GM12864 (cell line): ENCODE measurements at regions not wholly inside any gene's neighbourhood (a gene's known extent, or its start where the extent isn't known, plus 50 kb on each side); places are given as distances from the start of the nearest gene placed in this dataset.

Experiments used
- DNase-seq: peaks from one replicate; pipeline ENCODE4 v3.0.0-alpha.2; 2011; ENCODE audit warnings: low read depth
- H3K4me3 ChIP-seq: 2 replicates; pipeline ENCODE4 v1.5.1; 2011; ENCODE audit warnings: mild to moderate bottlenecking, low read depth, low read length, control low read depth
- CTCF ChIP-seq: IDR thresholded peaks from 2 replicates; pipeline ENCODE4 v1.5.1; 2011; ENCODE audit warnings: low read depth, mild to moderate bottlenecking, moderate library complexity, low read length, control low read depth, inconsistent platforms; ENCODE audit errors: missing control alignments

- no peak for DNase-seq
Observed at GRCh38 chr5:26791021-26791420, 247.4 kb downstream of the CDH9 start.

GRCh38 chr5:26763215-26763614, 275.2 kb downstream of the CDH9 start:
- H3K4me3 ChIP-seq = no peak overlapping the region
- no peak for DNase-seq
- TF ChIP-seq CTCF = no peak

More at GRCh38 chr5:26791021-26791420, 247.4 kb downstream of the CDH9 start:
- H3K4me3 ChIP-seq = no peak overlapping the region
- TF ChIP-seq CTCF = no peak

- no peak for DNase-seq
- no peak overlapping the region for H3K4me3 ChIP-seq
- TF ChIP-seq CTCF = no peak
Observed at GRCh38 chr5:26761446-26761845, 276.9 kb downstream of the CDH9 start.

GRCh38 chr5:26761045-26761444, 277.3 kb downstream of the CDH9 start:
- TF ChIP-seq CTCF = no peak
- no peak for DNase-seq

GRCh38 chr5:26757941-26758340, 280.4 kb downstream of the CDH9 start:
- no peak for DNase-seq
- TF ChIP-seq CTCF = no peak
- H3K4me3 ChIP-seq = no peak overlapping the region

More at GRCh38 chr5:26761045-26761444, 277.3 kb downstream of the CDH9 start:
- no peak overlapping the region for H3K4me3 ChIP-seq

GRCh38 chr5:26749829-26750228, 288.6 kb downstream of the CDH9 start:
- no peak for DNase-seq
- no peak for TF ChIP-seq CTCF
- no peak overlapping the region for H3K4me3 ChIP-seq

- H3K4me3 ChIP-seq = no peak overlapping the region
- no peak for DNase-seq
- TF ChIP-seq CTCF = no peak
Observed at GRCh38 chr5:26740182-26740581, 298.2 kb downstream of the CDH9 start.
